SHP77 treated with DMSO at 0.1 percent for 48 hours (cell line): ENCODE measurements at regions not wholly inside any gene's neighbourhood (a gene's known extent, or its start where the extent isn't known, plus 50 kb on each side); places are given as distances from the start of the nearest gene placed in this dataset.

ENCODE experiments used
- DNase-seq: peaks from one replicate; lab custom pipeline; 2025; lab: John Stamatoyannopoulos, UW

GRCh38 chr4:37737466-37737865, 51.3 kb upstream of the RELL1 start:
- no peak for DNase-seq
